Loucy (cell line): ENCODE measurements at regions not wholly inside any gene's neighbourhood (a gene's known extent, or its start where the extent isn't known, plus 50 kb on each side); places are given as distances from the start of the nearest gene placed in this dataset.

ENCODE experiments used
- H2AFZ ChIP-seq: fragments of 200-600 bp; sonication (generic); 2 replicates; pipeline ENCODE4 v1.6.0; 2016; ENCODE audit warnings: antibody characterized with exemption, mild to moderate bottlenecking, low read length, moderate library complexity
- H3F3A ChIP-seq: fragments of 200-600 bp; 2 replicates; pipeline ENCODE4 v1.6.0; 2016; ENCODE audit warnings: antibody characterized with exemption, low read depth, mild to moderate bottlenecking
- H3K27me3 ChIP-seq: fragments of 200-600 bp; sonication (generic); 2 replicates; pipeline ENCODE4 v1.6.1; 2014; ENCODE audit warnings: low read length, mild to moderate bottlenecking; ENCODE audit not compliant: insufficient read depth, poor library complexity, severe bottlenecking
- H3K36me3 ChIP-seq: fragments of 200-600 bp; sonication (generic); 2 replicates; pipeline ENCODE4 v1.6.1; 2016; ENCODE audit warnings: low read length; ENCODE audit not compliant: insufficient read depth
- H3K4me1 ChIP-seq: fragments of 200-600 bp; sonication (generic); 2 replicates; pipeline ENCODE4 v1.5.1; 2014; ENCODE audit warnings: low read length, mild to moderate bottlenecking; ENCODE audit not compliant: insufficient read depth, poor library complexity, severe bottlenecking
- H3K4me2 ChIP-seq: fragments of 200-600 bp; sonication (generic); 2 replicates; pipeline ENCODE4 v1.6.0; 2014; ENCODE audit warnings: antibody characterized with exemption, low read length, low read depth, mild to moderate bottlenecking; ENCODE audit not compliant: poor library complexity, severe bottlenecking
- H3K4me3 ChIP-seq: fragments of 200-600 bp; sonication (generic); 2 replicates; pipeline ENCODE4 v1.5.1; 2014; ENCODE audit warnings: low read length, mild to moderate bottlenecking, mixed read lengths; ENCODE audit not compliant: poor library complexity, severe bottlenecking
- H3K79me2 ChIP-seq: fragments of 200-600 bp; sonication (generic); 2 replicates; pipeline ENCODE4 v1.6.1; 2014; ENCODE audit warnings: low read length; ENCODE audit not compliant: insufficient read depth
- H3K9ac ChIP-seq: fragments of 200-600 bp; sonication (generic); 2 replicates; pipeline ENCODE4 v1.6.0; 2014; ENCODE audit warnings: mild to moderate bottlenecking, low read depth, low read length, moderate library complexity; ENCODE audit not compliant: poor library complexity, severe bottlenecking
- H3K9me2 ChIP-seq: fragments of 200-600 bp; sonication (generic); replicated peaks from 2 replicates; pipeline ENCODE4 v1.6.1; 2016; ENCODE audit warnings: low read depth, low read length, mixed read lengths
- H3K9me3 ChIP-seq: fragments of 200-600 bp; sonication (generic); 2 replicates; pipeline ENCODE4 v1.6.1; 2014; ENCODE audit warnings: mild to moderate bottlenecking, antibody characterized with exemption, low read length, low read depth; ENCODE audit not compliant: insufficient read depth
- H4K20me1 ChIP-seq: fragments of 200-600 bp; sonication (generic); 2 replicates; pipeline ENCODE4 v1.6.0; 2014; ENCODE audit warnings: antibody characterized with exemption, low read length, mild to moderate bottlenecking; ENCODE audit not compliant: insufficient read depth, poor library complexity, severe bottlenecking
- CTCF ChIP-seq: fragments of 200-600 bp; sonication (generic); conservative IDR thresholded peaks from 2 replicates; pipeline ENCODE4 v1.5.1; 2014; ENCODE audit warnings: mild to moderate bottlenecking, antibody characterized with exemption, low read length
- EZH2phosphoT487 ChIP-seq: fragments of 200-600 bp; IDR thresholded peaks from 2 replicates; pipeline ENCODE4 v1.6.1; 2018; ENCODE audit warnings: antibody characterized with exemption, mild to moderate bottlenecking, moderate library complexity, borderline replicate concordance

DNA sequence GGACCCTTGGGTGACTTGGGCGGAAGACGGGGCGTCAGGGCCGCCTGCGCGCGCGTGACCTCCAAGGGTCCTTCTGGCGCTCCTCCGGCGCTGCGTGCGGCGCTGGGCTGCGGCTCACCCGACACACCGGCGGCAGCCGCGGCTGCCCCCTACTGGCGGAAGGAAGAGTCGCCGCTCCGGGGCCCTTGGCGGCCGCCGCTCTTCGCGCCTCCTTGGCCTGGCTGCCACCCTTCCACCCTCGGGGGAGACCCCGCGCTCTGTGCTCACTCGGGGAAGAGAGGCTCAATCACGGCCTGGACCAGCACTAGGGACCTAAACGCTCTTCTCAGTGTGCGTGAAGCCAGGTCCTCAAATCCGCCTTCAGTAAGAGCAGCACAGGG, 89.7 kb downstream of the DMRTA2 start:
- no peaks in the 10 kb centered on the region for H3K9me3 ChIP-seq
- no peaks in the 10 kb centered on the region for H3K36me3 ChIP-seq
- H2AFZ ChIP-seq = no peak overlapping the region
- no peaks in the 10 kb centered on the region for H3K79me2 ChIP-seq
- H3K4me3 ChIP-seq = no peak overlapping the region
- no peaks in the 10 kb centered on the region for H3F3A ChIP-seq
- no peaks in the 10 kb centered on the region for H3K4me1 ChIP-seq
- no peaks in the 10 kb centered on the region for H4K20me1 ChIP-seq
- H3K27me3 ChIP-seq = no peaks in the 10 kb centered on the region
- H3K4me2 ChIP-seq = no peak overlapping the region
- TF ChIP-seq EZH2phosphoT487 = no peak
- 0 out of 2 replicates have a peak, but pooled peaks have one; percentile 17 for TF ChIP-seq CTCF
- H3K9ac ChIP-seq = no peak overlapping the region
- H3K9me2 ChIP-seq = no peaks in the 10 kb centered on the region

DNA sequence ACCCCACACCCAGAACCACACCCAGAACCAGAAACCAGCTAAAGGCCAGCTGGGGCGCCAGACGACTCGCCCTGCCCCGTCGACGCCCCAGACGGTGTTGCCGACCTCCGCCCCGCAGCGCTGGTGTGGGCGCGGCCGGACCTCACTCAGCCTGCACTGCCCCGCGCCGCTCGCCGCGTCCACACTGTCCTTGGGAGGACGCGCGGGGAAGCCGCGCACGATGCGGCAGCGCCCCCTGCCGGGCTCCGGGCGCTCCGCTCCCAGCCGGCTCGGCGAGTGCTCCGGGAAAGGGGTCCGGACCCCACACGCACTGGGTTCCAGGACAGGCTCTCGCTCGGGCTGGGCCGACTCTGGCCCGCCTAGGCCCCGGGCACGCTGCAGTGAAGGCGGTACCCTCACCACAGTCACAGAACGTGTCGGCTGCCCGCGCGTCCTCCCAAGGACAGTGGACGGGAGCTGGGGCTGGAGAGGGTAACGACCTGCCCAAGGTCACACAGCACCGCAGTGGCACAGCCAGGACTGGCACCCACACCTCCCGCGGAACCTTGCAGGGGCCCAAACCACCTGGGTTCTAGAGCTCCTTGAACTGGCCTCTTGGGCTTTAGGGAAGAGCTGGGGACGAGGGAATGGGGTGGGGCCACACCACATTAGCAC, 90.2 kb downstream of the DMRTA2 start:
- H3K9me2 ChIP-seq = no peaks in the 10 kb centered on the region
- H3K4me1 ChIP-seq = no peaks in the 10 kb centered on the region
- H4K20me1 ChIP-seq = no peaks in the 10 kb centered on the region
- no peaks in the 10 kb centered on the region for H3K27me3 ChIP-seq
- H3K9ac ChIP-seq = no peak overlapping the region
- no peaks in the 10 kb centered on the region for H3K9me3 ChIP-seq
- H3F3A ChIP-seq = no peaks in the 10 kb centered on the region
- no peak overlapping the region for H3K4me2 ChIP-seq
- no peak overlapping the region for H2AFZ ChIP-seq
- H3K79me2 ChIP-seq = no peaks in the 10 kb centered on the region
- no peaks in the 10 kb centered on the region for H3K36me3 ChIP-seq
- TF ChIP-seq EZH2phosphoT487 = no peak
- no peak for TF ChIP-seq CTCF
- H3K4me3 ChIP-seq = no peak overlapping the region

DNA sequence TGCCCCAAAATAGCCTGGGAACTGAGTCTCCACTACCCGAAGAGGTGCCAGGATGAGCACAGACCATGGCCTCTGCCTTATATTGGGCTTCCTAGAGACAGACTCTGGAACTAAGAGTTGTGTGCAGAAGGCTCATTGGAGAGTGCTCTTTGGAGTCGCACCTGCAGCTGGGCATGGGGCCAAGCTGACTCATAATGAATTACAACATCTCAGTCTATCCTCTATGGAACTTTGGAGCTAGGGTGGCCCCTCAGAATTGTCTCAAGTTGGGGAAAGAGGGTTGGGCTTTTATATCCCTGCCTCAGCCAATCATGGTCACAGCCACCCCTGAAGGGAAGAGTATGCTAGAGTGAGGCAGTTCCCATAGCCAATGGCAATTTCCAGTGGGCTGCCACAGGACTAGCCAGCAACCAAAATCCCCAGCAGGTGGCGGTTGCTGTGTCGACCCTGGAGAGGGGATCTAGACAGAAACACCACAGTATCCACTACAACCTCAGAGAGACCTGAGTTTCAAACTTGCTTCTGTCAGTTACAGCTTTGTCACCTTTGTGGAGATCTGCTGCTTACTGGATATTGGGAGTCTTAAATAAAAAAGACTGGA, 93.8 kb downstream of the DMRTA2 start:
- Histone ChIP-seq H3K4me1 (no peaks in the 10 kb centered on the region), H3K4me2 (no peak overlapping the region), H3K27me3 (no peaks in the 10 kb centered on the region), H2AFZ (no peak overlapping the region), H3K9me2 (no peaks in the 10 kb centered on the region), H3K4me3 (no peak overlapping the region), H3K36me3 (no peaks in the 10 kb centered on the region), H3F3A (no peaks in the 10 kb centered on the region), H3K9ac (no peak overlapping the region), H4K20me1 (no peaks in the 10 kb centered on the region), H3K9me3 (no peaks in the 10 kb centered on the region), H3K79me2 (no peaks in the 10 kb centered on the region)
- TF ChIP-seq CTCF (no peak; the same call in 1 of the 2 replicates), EZH2phosphoT487 (no peak)
